NCI-H748 (cell line): ENCODE measurements at regions not wholly inside any gene's neighbourhood (a gene's known extent, or its start where the extent isn't known, plus 50 kb on each side); places are given as distances from the start of the nearest gene placed in this dataset.
"Not testable (repeated sequence)": the region's sequence is repeated elsewhere in the genome, so short reads cannot be mapped to it uniquely, and the experiment has no call there.

Source experiments
- DNase-seq: peaks from one replicate; lab custom pipeline; 2025; ENCODE audit not compliant: unreplicated experiment; lab: John Stamatoyannopoulos, UW

- no peak for DNase-seq
Observed at GRCh38 chrX:97850911-97851310, 967.2 kb downstream of the RPA4 start.

DNA sequence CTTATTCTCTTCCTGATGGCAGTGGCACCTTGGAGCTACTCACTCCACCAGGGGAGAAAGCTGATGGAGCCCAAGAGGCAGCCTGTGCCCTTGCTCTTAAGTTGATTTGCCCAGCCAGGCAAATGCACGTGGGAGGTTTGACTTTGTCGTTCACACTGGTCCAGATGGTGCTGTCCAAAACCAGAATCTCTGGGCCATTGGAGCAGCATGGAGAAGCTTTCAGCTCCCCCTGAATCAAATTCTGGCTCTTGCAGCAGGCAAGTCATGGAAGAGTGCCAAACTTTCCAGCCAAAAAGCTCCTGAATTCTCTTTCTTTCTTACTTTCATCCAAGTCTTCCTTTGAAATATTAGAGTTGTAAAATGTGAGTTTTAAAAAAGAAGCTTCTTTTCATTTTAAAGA is 970.4 kb downstream of the RPA4 start:
- no peak for DNase-seq

DNA sequence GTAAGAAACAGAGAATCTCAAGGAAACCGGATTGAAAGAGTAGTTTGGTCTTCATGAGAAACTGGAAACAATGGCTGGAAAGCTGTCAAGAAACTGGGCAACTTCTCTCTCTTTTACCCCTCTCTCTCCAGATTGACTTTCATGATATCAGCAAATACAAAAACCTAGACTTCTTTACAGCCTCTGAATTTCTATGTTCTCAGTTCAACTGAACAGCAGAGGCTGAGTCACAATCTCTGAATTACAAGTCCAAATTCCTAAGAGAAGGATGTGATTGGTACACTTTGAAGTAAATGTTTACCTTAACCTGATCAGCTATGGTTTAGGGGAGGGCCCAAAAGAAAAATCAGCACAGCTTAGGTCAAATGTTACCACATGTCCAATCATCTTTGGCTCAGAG is 974.9 kb downstream of the RPA4 start:
- no peak for DNase-seq

DNA sequence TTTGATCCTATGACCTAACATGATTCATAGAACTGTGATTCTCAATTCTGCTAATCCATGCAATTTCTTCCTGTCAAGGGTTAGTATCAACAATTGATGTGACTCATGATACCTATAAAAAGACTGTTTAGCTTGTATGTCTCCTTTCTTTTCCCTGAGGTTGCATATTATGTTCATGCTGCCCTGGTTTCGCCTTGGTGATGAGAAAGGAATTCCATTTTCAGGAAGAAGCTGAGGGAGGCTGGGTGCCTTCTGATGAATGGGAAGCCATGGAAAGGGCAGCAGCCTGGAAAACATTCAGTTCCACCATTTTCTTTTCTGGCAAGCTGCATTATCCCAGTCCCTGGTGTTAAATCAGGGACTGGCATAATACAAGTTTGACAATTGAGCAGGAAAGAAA is 976.5 kb downstream of the RPA4 start:
- no peak for DNase-seq

DNA sequence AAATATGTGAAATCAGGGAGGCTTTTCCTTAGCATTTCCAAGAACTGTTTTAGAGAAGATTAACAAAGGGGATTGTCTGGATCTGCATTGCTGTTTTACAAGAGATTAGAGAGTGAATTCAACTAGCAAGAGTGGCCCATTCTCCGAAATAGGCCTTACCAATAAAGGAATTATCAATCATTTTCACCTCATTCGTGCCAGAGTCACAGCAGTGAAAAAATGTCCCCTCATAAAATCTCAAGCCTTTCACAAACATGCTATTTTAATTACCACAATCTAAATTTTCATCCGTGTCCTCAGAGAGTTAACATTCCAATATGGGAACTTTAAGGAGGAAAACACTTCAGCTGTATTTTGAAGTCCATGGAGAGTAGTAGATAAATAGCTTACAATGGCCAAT is 979.6 kb downstream of the RPA4 start:
- no peak for DNase-seq

DNA sequence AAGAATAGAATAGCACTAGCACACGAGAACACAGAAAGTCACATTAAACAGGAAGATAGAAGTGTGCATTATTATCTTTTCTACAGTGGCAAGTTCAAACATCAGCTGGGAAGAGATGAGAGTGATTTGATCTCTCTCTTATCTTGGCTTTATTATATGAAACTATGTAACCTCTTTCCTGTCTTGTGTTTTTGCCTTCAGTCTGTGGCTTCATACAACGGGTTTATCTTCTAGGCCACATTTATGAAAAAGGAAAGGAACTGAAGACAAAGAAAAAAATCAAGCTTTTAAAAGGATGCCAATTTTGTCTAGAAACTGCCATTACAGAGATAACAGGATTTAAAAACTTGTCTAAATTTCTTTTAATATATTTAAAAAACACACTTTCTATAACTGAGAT is 983.6 kb downstream of the RPA4 start:
- DNase-seq = no peak

GRCh38 chrX:97876697-97877407 is 993.1 kb downstream of the RPA4 start:
- no peak for DNase-seq

GRCh38 chrX:97882306-97882705 is 998.6 kb downstream of the RPA4 start:
- DNase-seq = no peak

- no peak for DNase-seq
Observed at GRCh38 chrX:97895751-97896150, 1012.0 kb downstream of the RPA4 start.

DNA sequence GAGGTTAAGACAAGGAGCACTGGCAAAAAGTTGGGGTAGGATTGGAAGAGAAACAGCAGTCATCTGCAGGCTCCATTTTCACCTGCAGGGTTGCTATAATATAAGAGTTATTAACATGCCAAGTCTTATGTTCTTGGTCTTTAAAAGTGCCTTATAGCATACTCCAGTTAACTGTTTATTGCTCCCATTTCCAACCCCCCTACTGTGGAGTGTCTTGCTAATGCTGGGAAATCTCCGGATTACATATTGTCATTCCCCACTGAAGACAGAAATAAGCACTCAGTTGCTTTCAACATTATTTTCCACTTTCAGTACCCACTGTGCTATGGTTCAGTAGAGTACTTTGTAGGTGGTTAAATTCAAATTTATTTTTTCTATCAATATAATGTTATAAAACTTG is 1014.3 kb downstream of the RPA4 start:
- DNase-seq = no peak

DNA sequence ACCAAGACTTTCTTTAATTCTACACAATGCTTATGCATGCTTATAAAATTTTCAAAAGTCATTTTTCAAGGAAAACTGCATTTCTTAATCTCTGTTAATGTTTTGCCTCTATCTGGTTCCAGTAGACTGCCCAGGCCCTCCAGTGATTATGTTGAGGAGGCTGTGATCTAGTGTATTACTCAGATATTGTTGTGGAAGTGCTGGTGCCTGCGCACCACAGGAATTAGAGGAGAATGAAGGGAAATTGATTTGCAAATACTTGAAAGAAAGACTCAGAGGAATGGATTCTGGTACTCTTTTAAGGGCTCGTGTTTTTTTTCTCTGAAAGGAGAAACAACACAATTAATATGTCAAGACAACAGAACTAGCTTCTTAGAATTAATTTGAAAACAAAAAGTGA is 1015.1 kb downstream of the RPA4 start:
- DNase-seq = no peak

- no peak for DNase-seq
Observed at GRCh38 chrX:97907791-97908190, 1024.1 kb downstream of the RPA4 start.

DNA sequence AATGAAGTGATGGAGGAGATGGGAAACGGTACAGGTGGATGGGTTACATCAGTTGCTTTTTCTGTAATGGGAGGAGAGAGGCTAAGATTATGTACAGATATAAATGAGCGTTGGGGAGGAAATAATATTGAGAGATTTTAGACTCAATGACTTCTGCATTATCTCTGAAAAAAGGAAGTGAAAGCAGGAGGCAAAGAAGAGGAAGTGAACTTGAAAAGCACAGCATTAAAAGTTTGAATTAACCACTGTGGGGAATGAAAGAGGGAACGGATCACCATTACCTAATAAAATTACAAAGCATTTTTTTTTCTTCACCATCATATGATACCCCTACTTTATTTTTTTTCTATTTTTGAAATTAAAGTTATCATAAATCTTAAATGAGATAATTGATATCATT is 1025.5 kb downstream of the RPA4 start:
- no peak for DNase-seq

- DNase-seq = not testable (repeated sequence)
Observed at GRCh38 chrX:97915390-97915789, 1031.7 kb downstream of the RPA4 start.

GRCh38 chrX:97921223-97921622 is 1037.5 kb downstream of the RPA4 start:
- not testable (repeated sequence) for DNase-seq

DNA sequence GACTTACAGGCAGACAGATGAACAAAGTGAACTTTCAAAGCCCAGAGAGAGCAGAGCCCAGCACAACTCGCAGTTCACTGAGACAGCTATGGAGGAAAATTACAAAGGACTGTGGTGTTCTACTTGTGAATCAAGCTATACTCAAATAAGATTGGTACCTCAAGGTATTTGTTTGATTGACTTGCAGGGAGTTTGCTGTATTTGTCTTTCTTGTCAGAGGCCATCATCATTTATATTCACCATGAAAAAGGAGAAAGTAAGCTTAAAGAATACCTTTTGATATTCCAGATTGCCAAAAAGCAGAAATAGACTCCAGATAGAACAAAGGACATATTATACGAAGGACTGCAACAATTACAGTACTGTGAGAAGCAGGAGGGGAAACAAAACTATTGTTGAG is 1047.9 kb downstream of the RPA4 start:
- no peak for DNase-seq

GRCh38 chrX:97936296-97936695 is 1052.6 kb downstream of the RPA4 start:
- no peak for DNase-seq

GRCh38 chrX:97938706-97939105 is 1055.0 kb downstream of the RPA4 start:
- DNase-seq = no peak

GRCh38 chrX:97968376-97969163 is 1084.9 kb downstream of the RPA4 start:
- DNase-seq = no peak

- no peak for DNase-seq
Observed at GRCh38 chrX:97984641-97985040, 1100.9 kb downstream of the RPA4 start.

DNA sequence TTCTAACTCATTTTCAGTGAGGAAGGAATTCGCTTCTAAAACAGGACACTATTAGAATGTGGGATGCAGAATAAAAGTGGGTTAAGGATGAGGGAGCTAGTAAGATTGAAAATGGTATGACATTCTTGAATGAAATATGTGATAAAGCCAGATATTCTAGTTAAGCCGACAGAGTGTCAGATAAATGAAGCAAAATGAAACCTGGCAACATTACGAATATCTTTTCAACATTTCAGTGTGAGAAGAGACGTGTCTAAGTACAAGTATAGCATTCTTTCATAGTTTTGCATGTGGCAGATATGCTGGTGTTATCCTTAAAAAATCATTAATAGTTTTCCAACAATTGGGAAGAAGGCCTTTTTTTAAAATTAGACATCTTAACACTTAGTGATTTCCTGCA is 1101.4 kb downstream of the RPA4 start:
- no peak for DNase-seq

- no peak for DNase-seq
Observed at GRCh38 chrX:97987979-97988378, 1104.3 kb downstream of the RPA4 start.

DNA sequence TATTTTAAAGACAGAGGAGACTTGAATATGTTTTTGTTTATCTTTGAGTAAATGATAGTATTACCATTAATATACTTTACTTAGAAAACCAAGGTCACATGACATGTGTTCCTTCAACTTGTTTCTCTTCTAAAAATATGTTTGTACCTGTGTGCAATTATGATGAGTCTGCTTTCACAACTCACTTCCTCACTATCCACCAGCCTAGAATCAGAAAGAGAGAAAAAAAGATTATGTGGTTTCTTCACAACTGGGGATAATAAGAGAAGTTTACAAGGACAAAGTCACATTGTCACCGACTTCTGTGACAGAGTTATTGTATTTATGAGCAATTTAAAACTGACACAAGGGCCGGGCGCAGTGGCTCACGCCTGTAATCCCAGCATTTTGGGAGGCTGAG is 1112.1 kb downstream of the RPA4 start:
- DNase-seq = no peak
